ENCODE measurements at regions not wholly inside any gene's neighbourhood (a gene's known extent, or its start where the extent isn't known, plus 50 kb on each side); places are given as distances from the start of the nearest gene placed in this dataset.

- no peak for ATAC-seq (ENCODE audit: poor library complexity)
- DNase-seq, result no peak
- intact Hi-C loops (cut with DNase I), result no loop called here
Observed at GRCh38 chr12:91339106-91339505, 156.5 kb upstream of the DCN start.

GRCh38 chr12:91335699-91336098, 153.1 kb upstream of the DCN start:
- DNase-seq (no peak), ATAC-seq (ENCODE audit: poor library complexity) (peak; percentile 25)
- intact Hi-C loops (cut with DNase I), result no loop called here

DNA sequence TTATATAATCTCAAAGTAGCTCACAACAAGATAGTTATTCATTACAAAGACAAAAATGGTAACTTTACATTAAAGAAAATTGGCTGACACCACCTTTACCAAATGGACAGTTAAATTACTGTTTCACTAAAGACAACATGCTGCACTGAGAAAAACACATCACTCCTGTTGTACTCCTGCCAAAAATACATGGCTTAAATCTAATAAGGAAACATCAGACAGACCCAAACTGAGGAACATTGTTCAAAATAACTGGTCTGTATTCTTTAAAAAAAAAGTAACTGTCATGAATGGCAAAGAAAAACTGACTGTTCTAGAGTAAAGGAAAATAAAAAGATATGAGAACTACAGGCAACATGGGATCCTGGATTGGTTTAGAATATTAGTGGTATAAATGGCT, 151.3 kb upstream of the DCN start:
- ATAC-seq (ENCODE audit: poor library complexity), result no peak
- intact Hi-C loops (cut with DNase I), result loop anchor here (5.0 kb wide), 1 partner anchor 157 kb away; no protein-coding TSS in a partner anchor
- DNase-seq, result no peak

DNA sequence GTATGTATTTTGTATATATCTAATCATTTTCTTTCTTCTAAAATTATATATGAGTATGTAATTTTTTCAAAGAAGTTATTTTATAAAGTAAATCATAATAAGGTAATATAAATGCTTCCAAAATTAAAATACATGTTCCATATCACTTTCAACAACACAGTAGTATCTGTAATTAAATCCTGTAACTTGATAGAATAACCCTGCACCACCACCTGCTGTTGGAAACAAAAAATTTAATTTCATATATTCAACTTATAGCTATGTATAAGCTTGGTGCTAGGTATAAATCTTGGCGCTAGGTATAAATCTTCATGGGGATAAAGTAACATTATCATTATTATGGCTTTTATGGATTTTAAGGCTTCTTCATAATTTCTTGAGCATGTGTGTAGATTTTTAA, 149.7 kb upstream of the DCN start:
- ATAC-seq (ENCODE audit: poor library complexity), result no peak
- DNase-seq, result no peak
- intact Hi-C loops (cut with DNase I), result loop anchor here (5.0 kb wide), 1 partner anchor 155 kb away; no protein-coding TSS in a partner anchor

- DNase-seq, result no peak
- intact Hi-C loops (cut with DNase I), result loop anchor here (5.0 kb wide), 1 partner anchor 154 kb away; no protein-coding TSS in a partner anchor
- no peak for ATAC-seq (ENCODE audit: poor library complexity)
Observed at GRCh38 chr12:91331371-91331770, 148.8 kb upstream of the DCN start.

DNA sequence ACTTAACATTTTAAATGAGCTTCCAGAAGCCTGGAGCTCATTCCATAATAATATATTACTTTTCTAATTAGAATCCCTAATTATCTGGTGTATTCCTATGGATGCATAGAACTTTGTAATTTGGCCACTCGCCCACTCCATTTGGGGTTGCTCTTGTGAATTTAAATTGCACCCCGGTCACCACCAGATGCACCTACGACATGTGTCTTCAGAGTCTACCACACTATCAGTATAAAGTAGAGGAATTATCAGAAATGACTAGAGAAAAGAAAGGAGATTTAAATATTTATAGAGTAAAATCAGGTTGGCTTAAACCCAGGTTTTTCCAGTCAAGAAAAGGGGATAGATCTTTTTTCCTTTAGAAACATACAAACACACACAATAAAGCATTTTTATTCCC, 145.8 kb upstream of the DCN start:
- DNase-seq (no peak), ATAC-seq (ENCODE audit: poor library complexity) (no peak)
- intact Hi-C loops (cut with DNase I), result no loop called here

DNA sequence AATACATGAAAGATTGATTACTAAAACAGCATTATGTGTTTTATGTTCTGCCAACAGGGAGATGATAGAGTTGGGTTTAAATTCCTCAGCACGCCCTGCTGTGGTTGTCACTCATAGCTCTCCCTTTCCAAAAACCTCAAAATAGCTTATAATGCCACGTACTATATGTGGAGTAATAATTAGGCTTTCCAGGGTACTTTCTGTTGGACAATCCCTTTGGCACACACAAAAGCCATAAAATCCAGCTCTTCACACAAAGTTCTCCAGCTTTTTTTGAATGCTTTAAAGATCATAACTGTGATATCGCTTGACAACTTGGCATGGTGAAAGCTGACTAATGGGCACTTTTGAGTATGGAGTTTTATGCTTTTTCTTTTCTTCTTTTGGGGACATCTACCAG, 145.3 kb upstream of the DCN start:
- peak; percentile 22 for ATAC-seq (ENCODE audit: poor library complexity)
- intact Hi-C loops (cut with DNase I), result no loop called here
- no peak for DNase-seq

DNA sequence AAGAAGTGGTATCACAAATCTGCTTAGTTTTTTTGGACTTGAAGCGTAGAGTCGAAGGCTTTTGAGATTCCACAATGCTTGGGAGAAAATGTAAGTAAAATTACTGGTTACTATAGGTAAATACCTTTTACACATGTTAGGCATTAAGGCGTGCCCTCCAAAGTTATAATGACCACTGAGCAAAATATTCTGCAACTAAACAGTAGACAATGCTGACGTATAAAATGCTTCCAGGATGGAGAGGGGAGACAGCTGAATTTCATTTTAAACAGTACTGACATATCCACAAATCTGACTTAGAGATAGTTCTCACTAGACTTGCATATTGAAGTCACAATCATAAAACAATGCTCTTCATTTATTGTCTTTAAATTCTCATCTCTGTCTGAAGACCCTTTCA, 144.5 kb upstream of the DCN start:
- DNase-seq, result no peak
- ATAC-seq (ENCODE audit: poor library complexity), result peak; percentile 35
- intact Hi-C loops (cut with DNase I), result no loop called here

DNA sequence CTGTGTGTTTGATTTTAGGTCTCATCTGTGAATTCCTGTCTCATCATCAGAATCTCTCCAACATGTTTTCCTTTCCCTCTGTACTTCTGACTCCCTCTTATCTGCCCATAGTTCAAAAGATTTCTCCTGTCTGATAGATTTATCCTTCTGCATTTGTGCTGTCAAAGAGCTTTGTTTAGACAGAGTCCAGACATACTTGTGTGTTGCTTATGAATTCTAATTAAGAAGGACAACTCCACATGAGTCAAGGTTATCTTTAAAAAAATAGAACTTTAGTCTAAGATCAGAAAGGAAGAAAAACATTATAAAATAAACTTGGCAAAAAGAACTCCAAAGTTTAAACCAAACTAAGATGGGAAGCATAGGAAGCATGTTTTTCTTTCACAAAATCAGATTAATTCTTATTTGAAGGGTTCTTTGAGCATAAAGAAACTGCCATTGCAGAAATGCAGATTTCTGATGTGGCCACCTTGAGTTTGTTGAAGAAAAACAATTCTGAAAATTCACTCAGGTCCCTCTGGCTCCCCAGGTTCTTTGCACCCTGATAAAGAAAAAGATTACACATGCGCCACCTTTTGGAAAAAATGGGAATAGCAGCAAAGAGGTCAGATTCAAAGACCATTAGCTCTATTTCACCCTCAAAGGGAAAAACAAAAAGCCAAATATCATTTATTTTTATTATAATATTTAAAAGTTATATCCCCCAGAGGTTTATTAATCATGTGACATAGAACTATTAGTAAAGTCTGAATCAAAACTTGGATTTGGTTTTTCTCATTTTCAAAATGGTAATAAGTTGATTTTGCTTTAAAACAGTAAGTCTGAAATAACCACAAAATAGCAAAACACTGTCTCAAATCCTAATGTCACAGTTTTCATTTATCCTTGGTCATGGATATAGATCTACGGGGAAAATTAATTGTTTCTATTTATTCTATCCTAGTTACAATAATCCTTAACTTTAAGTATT, 143.7 kb upstream of the DCN start:
- intact Hi-C loops (cut with DNase I), result no loop called here
- DNase-seq (no peak), ATAC-seq (ENCODE audit: poor library complexity) (peak; percentile 73)

DNA sequence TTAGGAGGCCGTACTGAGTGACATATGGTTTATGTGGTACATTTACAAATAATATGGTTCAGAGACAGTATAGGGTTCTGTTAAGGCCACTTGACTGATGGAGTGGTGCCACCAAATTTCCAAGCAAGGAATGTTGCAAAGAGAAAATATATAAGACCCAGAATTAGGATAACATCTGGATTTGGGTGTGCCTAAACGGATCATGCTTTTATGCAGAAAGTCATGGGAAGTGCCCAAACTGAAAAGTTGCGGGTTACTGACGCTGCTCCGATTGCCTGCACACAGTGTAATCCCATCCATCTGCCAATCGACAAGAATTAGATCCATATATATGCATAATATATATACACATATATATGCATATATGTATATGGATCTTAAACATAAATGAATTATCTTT, 138.4 kb upstream of the DCN start:
- DNase-seq (no peak), ATAC-seq (ENCODE audit: poor library complexity) (no peak)
- intact Hi-C loops (cut with DNase I), result no loop called here

GRCh38 chr12:91319071-91319760, 136.6 kb upstream of the DCN start:
- ATAC-seq (ENCODE audit: poor library complexity), result no peak
- intact Hi-C loops (cut with DNase I), result no loop called here
- DNase-seq, result no peak

DNA sequence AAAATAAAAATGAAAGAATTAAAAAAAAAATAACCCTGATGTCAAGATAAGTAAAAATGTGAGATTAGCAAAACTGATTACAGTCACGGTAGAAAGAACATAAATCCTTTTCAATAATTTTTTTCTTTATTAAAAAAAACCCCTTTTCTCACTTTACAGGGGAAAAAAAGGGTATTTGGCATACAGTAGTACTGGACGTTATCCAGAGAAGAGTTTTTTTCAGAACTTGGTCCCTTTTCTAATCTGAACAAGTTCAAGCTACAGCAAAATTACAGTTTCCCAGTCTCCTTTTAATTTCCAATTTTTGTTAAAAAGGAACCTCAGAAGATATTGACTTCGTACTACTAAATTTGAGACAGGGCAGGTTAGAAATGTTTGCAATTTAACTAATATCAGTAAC, 134.7 kb upstream of the DCN start:
- ATAC-seq (ENCODE audit: poor library complexity) (peak; percentile 59), DNase-seq (no peak)
- intact Hi-C loops (cut with DNase I), result no loop called here

GRCh38 chr12:91316907-91317269, 134.3 kb upstream of the DCN start:
- peak; percentile 56 for ATAC-seq (ENCODE audit: poor library complexity)
- no peak for DNase-seq
- intact Hi-C loops (cut with DNase I), result no loop called here

DNA sequence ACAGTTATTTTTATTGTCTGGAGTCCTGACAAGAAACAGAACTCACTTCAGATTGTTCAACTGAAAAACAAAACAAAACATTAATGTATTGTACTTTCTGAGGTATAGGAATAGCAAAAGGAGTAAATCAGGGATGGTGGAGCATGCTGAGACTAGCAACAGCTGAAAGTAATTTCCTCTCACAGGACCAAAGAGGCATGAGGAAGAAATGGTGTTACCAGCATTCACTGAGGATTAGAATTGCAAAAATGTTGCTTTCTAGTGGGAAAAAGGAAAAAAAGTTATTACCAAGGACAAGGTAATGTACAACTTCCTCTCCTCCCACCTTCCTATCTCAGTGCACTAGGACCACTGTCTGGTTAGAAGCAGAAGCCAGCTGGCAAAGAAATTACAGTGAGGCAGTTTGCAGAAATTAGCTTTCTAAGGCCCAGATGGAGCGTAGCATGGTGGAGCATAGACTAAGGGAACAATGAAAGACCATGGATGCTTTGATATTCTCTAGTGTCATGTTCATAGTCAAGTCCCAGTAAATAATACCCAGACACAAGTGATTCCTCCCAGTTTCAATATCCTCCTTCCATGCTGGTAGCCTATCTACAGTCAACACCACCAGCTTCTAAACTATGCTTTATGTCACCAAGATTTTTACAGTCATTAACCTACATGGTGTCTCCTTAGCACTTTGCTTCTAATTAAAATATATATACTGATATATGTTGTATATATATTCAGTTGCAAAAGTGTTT, 133.7 kb upstream of the DCN start:
- peak; percentile 59 for ATAC-seq (ENCODE audit: poor library complexity)
- no peak for DNase-seq
- intact Hi-C loops (cut with DNase I), result no loop called here

- ATAC-seq (ENCODE audit: poor library complexity) (no peak), DNase-seq (no peak)
- intact Hi-C loops (cut with DNase I), result no loop called here
Observed at GRCh38 chr12:91311081-91311480, 128.5 kb upstream of the DCN start.

GRCh38 chr12:91309450-91309849, 126.8 kb upstream of the DCN start:
- ATAC-seq (ENCODE audit: poor library complexity) (no peak), DNase-seq (no peak)
- intact Hi-C loops (cut with DNase I), result no loop called here

DNA sequence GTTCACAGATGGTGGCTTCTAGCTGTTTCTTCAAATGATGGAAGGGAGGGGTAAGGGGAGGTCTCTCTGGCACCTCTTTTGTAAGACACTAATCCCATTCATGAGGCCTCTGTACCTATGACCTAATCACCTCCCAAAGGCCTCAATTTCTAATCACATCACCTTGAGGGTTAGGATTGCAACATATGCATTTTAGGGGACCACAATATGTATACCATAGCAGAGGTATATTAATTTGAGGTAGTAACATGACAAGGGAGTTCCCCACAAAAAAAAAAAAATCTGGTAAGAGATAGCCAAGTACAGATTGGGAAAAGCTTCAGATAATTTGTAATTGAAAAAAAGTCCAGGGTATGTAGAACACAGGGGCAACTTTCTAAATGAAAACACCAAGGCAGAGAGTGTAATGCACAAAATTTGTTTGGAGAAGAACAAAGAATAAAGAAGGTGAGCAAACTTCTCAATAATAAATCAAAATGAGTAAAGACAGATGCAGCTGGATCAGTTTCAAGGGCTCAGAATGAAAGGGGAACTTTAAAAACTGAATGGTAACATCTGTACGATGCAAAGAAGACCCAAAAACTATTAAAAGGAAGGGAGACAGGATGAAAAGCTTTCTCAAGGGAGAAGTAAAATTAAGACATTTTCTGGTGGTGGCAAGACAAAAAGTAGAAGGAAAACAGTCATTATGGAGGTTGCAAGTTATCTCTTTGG, 125.5 kb upstream of the DCN start:
- intact Hi-C loops (cut with DNase I), result no loop called here
- DNase-seq, result no peak
- ATAC-seq (ENCODE audit: poor library complexity), result no peak

DNA sequence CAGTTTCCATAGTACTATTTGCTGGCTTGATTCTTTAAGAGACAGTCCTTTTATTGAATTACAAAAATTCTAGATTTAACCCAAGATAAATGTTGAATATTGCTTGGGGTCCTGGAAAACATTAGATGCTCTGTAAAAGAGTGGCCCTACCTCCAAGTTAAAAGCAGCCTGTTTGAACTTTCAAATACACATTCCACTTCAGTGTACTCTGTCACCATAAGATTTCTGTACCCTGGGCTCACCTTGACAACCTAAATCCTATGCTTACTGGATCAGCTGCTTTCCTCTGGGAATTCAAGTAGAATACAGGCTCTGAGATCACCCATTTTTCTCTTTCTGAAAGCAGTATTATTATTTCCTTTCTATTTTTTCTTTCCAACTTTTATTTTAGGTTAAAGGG, 107.7 kb upstream of the DCN start:
- DNase-seq (no peak), ATAC-seq (ENCODE audit: poor library complexity) (no peak)
- intact Hi-C loops (cut with DNase I), result no loop called here

DNA sequence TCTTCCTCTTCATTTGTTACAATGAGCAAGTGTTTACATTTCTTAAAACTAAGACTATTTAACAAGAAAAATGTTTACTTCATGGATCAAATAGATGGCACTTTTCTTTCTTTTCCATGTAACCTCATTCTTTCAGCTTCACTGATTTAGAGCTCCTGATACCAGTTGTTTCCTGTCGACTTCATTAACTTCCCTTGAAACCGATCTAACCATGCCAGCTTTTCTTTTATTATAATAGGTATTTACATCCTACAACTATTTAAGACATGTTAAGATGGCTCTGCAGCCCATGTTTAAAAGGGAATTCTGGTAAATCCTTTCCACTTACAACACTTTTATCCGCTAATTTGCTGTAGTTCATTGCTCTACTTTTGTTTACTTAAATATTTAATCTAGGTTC, 107.3 kb upstream of the DCN start:
- ATAC-seq (ENCODE audit: poor library complexity) (no peak), DNase-seq (no peak)
- intact Hi-C loops (cut with DNase I), result no loop called here

Measured in Right ventricle myocardium superior (tissue), 1 donor.